K562 (cell line): ENCODE measurements at regions not wholly inside any gene's neighbourhood (a gene's known extent, or its start where the extent isn't known, plus 50 kb on each side); places are given as distances from the start of the nearest gene placed in this dataset.

Experiments used
- ATAC-seq: fragments of 200-7000 bp; cut with Tn5 transposase; 3 replicates; pipeline ENCODE4 v1.9.1; 2020; ENCODE audit warnings: moderate library complexity
- BruUV-seq: library from RNA; stranded (reverse); fragments of 400-500 nt; replicated peaks from 2 replicates; lab custom pipeline; 2021; lab: Mats Ljungman, UMichigan
- CTCF ChIA-PET: fragments of 300-600 bp; formaldehyde crosslinking; extraction: SDS; loops from one replicate; lab custom pipeline; 2021; ENCODE audit warnings: low intra/inter-chr PET ratio; lab: Yijun Ruan, JAX
- POLR2A ChIA-PET: fragments of 300-600, 350-650 bp; sonication (Branson Sonifier 250); formaldehyde crosslinking; extraction: SDS; loops from one replicate; lab custom pipeline; 2021; ENCODE audit warnings: antibody characterized with exemption, inconsistent platforms; lab: Yijun Ruan, JAX
- DNase-seq, 4 experiments: peaks; one replicate each; pipeline versions ENCODE4 v3.0.0 to v3.0.0-alpha.2; 2011 to 2018; ENCODE audit warnings: low spot score in 3 of 4, mixed read lengths in 3 of 4; ENCODE audit errors: extremely low read depth in 1 of 4
- FAIRE-seq: peaks from 2 replicates; lab custom pipeline; 2011; peaks lifted over from hg19 to GRCh38; lab: Jason Lieb, UNC
- H2AFZ ChIP-seq: 2 replicates; pipeline ENCODE4 v1.6.0; 2011; ENCODE audit warnings: low read depth, low read length, control low read depth, inconsistent platforms
- H3K27ac ChIP-seq: fragments of 200-600 bp; 3 replicates; pipeline ENCODE4 v1.8.0; 2011; ENCODE audit warnings: low read depth, mild to moderate bottlenecking, control low read depth, inconsistent platforms, low read length, moderate library complexity, mixed read lengths; ENCODE audit errors: extremely low read depth
- H3K27me3 ChIP-seq, 2 experiments: fragments of 300-600 bp in 1 of 2; 2 replicates in 1 of 2; 3 replicates in 1 of 2; pipeline versions ENCODE4 v1.6.0 to v1.8.0; 2011; ENCODE audit warnings: inconsistent platforms in 2 of 2, low read length in 2 of 2, mild to moderate bottlenecking in 1 of 2, mixed read lengths in 1 of 2, moderate library complexity in 1 of 2; ENCODE audit not compliant: control insufficient read depth in 2 of 2, insufficient read depth in 2 of 2
- H3K36me3 ChIP-seq: fragments of 300-600 bp; 3 replicates; pipeline ENCODE4 v1.8.0; 2011; ENCODE audit warnings: mild to moderate bottlenecking, low read length, inconsistent platforms; ENCODE audit not compliant: control insufficient read depth, insufficient read depth
- H3K4me1 ChIP-seq, 2 experiments: fragments of 200-600 bp in 1 of 2; replicated peaks in 1 of 2; 2 replicates in 1 of 2; 3 replicates in 1 of 2; pipeline versions ENCODE4 v1.5.1 to v1.8.0; 2011; ENCODE audit warnings: inconsistent platforms in 2 of 2, low read length in 2 of 2, mild to moderate bottlenecking in 1 of 2, mixed read lengths in 1 of 2, moderate library complexity in 1 of 2; ENCODE audit not compliant: control insufficient read depth in 2 of 2, insufficient read depth in 2 of 2
- H3K4me2 ChIP-seq: 2 replicates; pipeline ENCODE4 v1.6.1; 2011; ENCODE audit warnings: low read length, control low read depth, inconsistent platforms, mixed read lengths; ENCODE audit not compliant: insufficient read depth
- H3K4me3 ChIP-seq: fragments of 200-600 bp; sonication (generic), shearing (Covaris generic); 2 replicates; pipeline ENCODE4 v1.5.1; 2016; ENCODE audit warnings: control low read depth, inconsistent platforms
- H3K79me2 ChIP-seq: fragments of 200-600 bp; 3 replicates; pipeline ENCODE4 v1.8.0; 2011; ENCODE audit warnings: low read length, inconsistent platforms; ENCODE audit not compliant: control insufficient read depth, insufficient read depth
- H3K9ac ChIP-seq, 2 experiments: 2 replicates each; pipeline versions ENCODE4 v1.6.0 to v1.6.1; 2011; ENCODE audit warnings: low read depth in 2 of 2, low read length in 2 of 2, control low read depth in 1 of 2, inconsistent platforms in 1 of 2, mild to moderate bottlenecking in 1 of 2, mixed read lengths in 1 of 2; ENCODE audit not compliant: insufficient read depth in 1 of 2
- H3K9me1 ChIP-seq: one replicate; pipeline ENCODE4 v1.6.0; 2011; ENCODE audit warnings: inconsistent platforms, mild to moderate bottlenecking, low read length, moderate library complexity; ENCODE audit not compliant: control insufficient read depth, insufficient read depth
- H3K9me3 ChIP-seq: replicated peaks from 2 replicates; pipeline ENCODE4 v1.5.1; 2011; ENCODE audit warnings: low read depth, low read length, inconsistent platforms; ENCODE audit not compliant: control insufficient read depth, insufficient read depth
- H4K20me1 ChIP-seq: replicated peaks from 2 replicates; pipeline ENCODE4 v1.6.1; 2011; ENCODE audit warnings: low read length, inconsistent platforms, mixed read lengths; ENCODE audit not compliant: control insufficient read depth, insufficient read depth
- ELF4 ChIP-seq: fragments of 450-650 bp; formaldehyde crosslinking; IDR thresholded peaks from 2 replicates; pipeline ENCODE4 v1.4.0; 2022; ENCODE audit warnings: missing genetic modification characterization
- GTF2E2 ChIP-seq: fragments of 200-800 bp; sonication (Bioruptor generic); IDR thresholded peaks from 2 replicates; pipeline ENCODE4 v1.6.1; 2016; ENCODE audit warnings: missing genetic modification characterization, missing compliant biosample characterization
- MIER1 ChIP-seq: fragments of 450-650 bp; IDR thresholded peaks from 2 replicates; pipeline ENCODE4 v1.6.1; 2016; ENCODE audit warnings: antibody characterized with exemption, mild to moderate bottlenecking, low read depth
- MTA1 ChIP-seq: fragments of 450-650 bp; IDR thresholded peaks from 2 replicates; pipeline ENCODE4 v1.6.1; 2017; ENCODE audit warnings: borderline replicate concordance
- NBN ChIP-seq: fragments of 450-650 bp; IDR thresholded peaks from 2 replicates; pipeline ENCODE4 v1.6.1; 2016; ENCODE audit warnings: low read depth, mild to moderate bottlenecking
- NR2C2 ChIP-seq, 2 experiments: fragments of 200-800 bp in 1 of 2; sonication (Bioruptor generic) in 1 of 2; sonication (generic) in 1 of 2; formaldehyde crosslinking in 1 of 2; IDR thresholded peaks; 2 replicates each; pipeline versions ENCODE4 v1.6.1 to v1.8.0; 2016 to 2022; ENCODE audit warnings: mild to moderate bottlenecking in 1 of 2, missing compliant biosample characterization in 1 of 2, missing genetic modification characterization in 1 of 2, missing genetic modification reagents in 1 of 2
- PHB ChIP-seq: fragments of 250-450 bp; sonication (Bioruptor Pico); IDR thresholded peaks from 2 replicates; pipeline ENCODE4 v1.5.0; 2021
- PTBP1 ChIP-seq: fragments of 200-400 bp; formaldehyde crosslinking; IDR thresholded peaks from 2 replicates; pipeline ENCODE4 v1.6.1; 2017; ENCODE audit warnings: low read depth, low read length
- STAT5B ChIP-seq: fragments of 250-450 bp; sonication (Bioruptor Pico); IDR thresholded peaks from 2 replicates; pipeline ENCODE4 v1.8.0; 2021; ENCODE audit warnings: mild to moderate bottlenecking, inconsistent platforms
- ZFPM2 ChIP-seq: fragments of 250-450 bp; sonication (Bioruptor Pico); IDR thresholded peaks from 2 replicates; pipeline ENCODE4 v1.5.1; 2022; ENCODE audit warnings: mild to moderate bottlenecking
- ZNF24 ChIP-seq: fragments of 450-650 bp; IDR thresholded peaks from 2 replicates; pipeline ENCODE4 v1.6.1; 2016
- ZNF282 ChIP-seq: sonication (generic); formaldehyde crosslinking; IDR thresholded peaks from 2 replicates; pipeline ENCODE4 v1.8.1; 2023; ENCODE audit warnings: missing genetic modification reagents
- ZNF41 ChIP-seq: fragments of 250-450 bp; sonication (Bioruptor Pico); conservative IDR thresholded peaks from 2 replicates; pipeline ENCODE4 v1.4.0; 2020; ENCODE audit warnings: mild to moderate bottlenecking
- ZSCAN32 ChIP-seq: fragments of 450-650 bp; formaldehyde crosslinking; IDR thresholded peaks from 2 replicates; pipeline ENCODE4 v1.4.0; 2020; ENCODE audit warnings: mild to moderate bottlenecking, moderate library complexity
- in situ Hi-C: fragments of 300-500 bp; cut with MboI; formaldehyde crosslinking; loops from 4 replicates; pipeline ENCODE4 v1.15.0; 2018; ENCODE audit warnings: inconsistent platforms, mixed read lengths
- intact Hi-C: fragments of 100-400 bp; cut with micrococcal nuclease; formaldehyde crosslinking; loops from 2 replicates; pipeline ENCODE4 v1.14.2; 2022
- TF ChIP-seq, protein P1 (sequence below): fragments of 450-650 bp; IDR thresholded peaks from 2 replicates; pipeline ENCODE4 v1.6.1; 2016; ENCODE audit warnings: mild to moderate bottlenecking
- TF ChIP-seq, protein P2 (sequence below): IDR thresholded peaks from 2 replicates; pipeline ENCODE4 v1.6.1; 2016; ENCODE audit warnings: missing genetic modification characterization, missing compliant biosample characterization
- TF ChIP-seq, protein P3 (sequence below): fragments of 250-450 bp; sonication (Bioruptor Pico); IDR thresholded peaks from 2 replicates; pipeline ENCODE4 v1.4.0; 2020; ENCODE audit warnings: mild to moderate bottlenecking
- TF ChIP-seq, protein P4 (sequence below): fragments of 450-650 bp; IDR thresholded peaks from 2 replicates; pipeline ENCODE4 v1.6.1; 2016; ENCODE audit warnings: low read depth, mild to moderate bottlenecking, moderate library complexity

DNA sequence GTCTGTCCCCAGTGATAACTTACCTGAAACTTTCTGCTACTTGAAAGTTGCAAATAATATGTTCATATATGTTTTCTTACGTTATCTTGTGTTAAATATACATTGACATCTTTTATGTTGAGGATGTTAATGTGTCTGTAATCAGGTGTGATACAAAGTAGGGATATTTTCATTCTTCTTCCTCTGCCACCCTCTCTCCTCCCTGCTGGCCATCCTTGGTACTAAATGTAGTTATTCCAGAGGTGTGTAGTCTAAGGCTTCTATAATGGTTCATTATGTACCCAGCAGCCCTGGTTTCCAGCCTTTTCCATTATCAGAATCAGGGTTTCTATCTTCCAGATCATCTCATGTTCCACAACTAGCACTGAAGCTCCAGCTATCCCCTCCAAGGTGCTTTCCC is 606.7 kb upstream of the KLHL1 start (continued):
- TF ChIP-seq, protein P1, sequence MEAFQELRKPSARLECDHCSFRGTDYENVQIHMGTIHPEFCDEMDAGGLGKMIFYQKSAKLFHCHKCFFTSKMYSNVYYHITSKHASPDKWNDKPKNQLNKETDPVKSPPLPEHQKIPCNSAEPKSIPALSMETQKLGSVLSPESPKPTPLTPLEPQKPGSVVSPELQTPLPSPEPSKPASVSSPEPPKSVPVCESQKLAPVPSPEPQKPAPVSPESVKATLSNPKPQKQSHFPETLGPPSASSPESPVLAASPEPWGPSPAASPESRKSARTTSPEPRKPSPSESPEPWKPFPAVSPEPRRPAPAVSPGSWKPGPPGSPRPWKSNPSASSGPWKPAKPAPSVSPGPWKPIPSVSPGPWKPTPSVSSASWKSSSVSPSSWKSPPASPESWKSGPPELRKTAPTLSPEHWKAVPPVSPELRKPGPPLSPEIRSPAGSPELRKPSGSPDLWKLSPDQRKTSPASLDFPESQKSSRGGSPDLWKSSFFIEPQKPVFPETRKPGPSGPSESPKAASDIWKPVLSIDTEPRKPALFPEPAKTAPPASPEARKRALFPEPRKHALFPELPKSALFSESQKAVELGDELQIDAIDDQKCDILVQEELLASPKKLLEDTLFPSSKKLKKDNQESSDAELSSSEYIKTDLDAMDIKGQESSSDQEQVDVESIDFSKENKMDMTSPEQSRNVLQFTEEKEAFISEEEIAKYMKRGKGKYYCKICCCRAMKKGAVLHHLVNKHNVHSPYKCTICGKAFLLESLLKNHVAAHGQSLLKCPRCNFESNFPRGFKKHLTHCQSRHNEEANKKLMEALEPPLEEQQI: no peak
- TF ChIP-seq NR2C2 (CRISPR knock-in tag; IDR thresholded peaks at IDR 0.05) (no peak), NR2C2 (tag; IDR thresholded peaks at IDR 0.05) (no peak), ZNF24 (no peak), ZFPM2 (no peak), MIER1 (no peak), ZNF282 (CRISPR knock-in tag) (no peak), MTA1 (no peak), ZNF41 (CRISPR knock-in tag) (no peak)

DNA sequence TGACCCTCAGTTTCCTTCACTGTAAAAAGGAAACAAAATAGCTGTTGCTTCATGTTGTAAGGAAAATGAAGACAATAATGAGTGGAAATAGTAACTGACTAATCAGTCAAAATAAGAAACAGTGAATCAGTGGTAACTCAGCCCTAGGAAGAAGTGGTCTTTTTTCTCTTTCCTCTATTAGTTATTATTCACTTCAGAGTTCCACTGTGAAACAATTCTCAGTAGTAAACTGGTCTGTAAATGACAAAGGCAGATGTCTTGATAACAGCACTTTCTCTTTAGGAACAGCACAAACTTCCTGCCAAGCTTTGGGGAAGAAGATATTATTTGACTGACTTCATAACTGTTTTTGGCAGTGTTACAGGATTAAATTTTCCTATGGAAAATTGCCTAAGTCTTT is 600.5 kb upstream of the KLHL1 start:
- H3K9me3 ChIP-seq: no peaks in the 10 kb centered on the region
- intact Hi-C loops (no loop called here), in situ Hi-C loops (no loop called here)
- H3K36me3 ChIP-seq: no peaks in the 10 kb centered on the region
- no peaks in the 10 kb centered on the region for H3K4me1 ChIP-seq
- H3K4me3 ChIP-seq: no peak overlapping the region
- H3K9ac ChIP-seq: no peak overlapping the region
- CTCF ChIA-PET: no interaction called here
- FAIRE-seq (no peak), ATAC-seq (no peak), DNase-seq (no peak)
- POLR2A ChIA-PET: no interaction called here
- no peaks in the 10 kb centered on the region for H3K9me1 ChIP-seq
- H2AFZ ChIP-seq: no peak overlapping the region
- H3K27ac ChIP-seq: no peak overlapping the region
- no peaks in the 10 kb centered on the region for H3K79me2 ChIP-seq
- no peak overlapping the region for H3K4me2 ChIP-seq
- no peaks in the 10 kb centered on the region for H3K27me3 ChIP-seq
- H4K20me1 ChIP-seq: no peaks in the 10 kb centered on the region
- BruUV-seq: no TSS peak
- TF ChIP-seq PHB (CRISPR knock-in tag): no peak
- no peak for TF ChIP-seq NBN
- TF ChIP-seq PTBP1: no peak
- TF ChIP-seq ZSCAN32 (CRISPR knock-in tag): no peak
- TF ChIP-seq ELF4 (CRISPR knock-in tag): no peak
- TF ChIP-seq GTF2E2: no peak
- TF ChIP-seq, protein P2, sequence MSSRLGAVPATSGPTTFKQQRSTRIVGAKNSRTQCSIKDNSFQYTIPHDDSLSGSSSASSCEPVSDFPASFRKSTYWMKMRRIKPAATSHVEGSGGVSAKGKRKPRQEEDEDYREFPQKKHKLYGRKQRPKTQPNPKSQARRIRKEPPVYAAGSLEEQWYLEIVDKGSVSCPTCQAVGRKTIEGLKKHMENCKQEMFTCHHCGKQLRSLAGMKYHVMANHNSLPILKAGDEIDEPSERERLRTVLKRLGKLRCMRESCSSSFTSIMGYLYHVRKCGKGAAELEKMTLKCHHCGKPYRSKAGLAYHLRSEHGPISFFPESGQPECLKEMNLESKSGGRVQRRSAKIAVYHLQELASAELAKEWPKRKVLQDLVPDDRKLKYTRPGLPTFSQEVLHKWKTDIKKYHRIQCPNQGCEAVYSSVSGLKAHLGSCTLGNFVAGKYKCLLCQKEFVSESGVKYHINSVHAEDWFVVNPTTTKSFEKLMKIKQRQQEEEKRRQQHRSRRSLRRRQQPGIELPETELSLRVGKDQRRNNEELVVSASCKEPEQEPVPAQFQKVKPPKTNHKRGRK (tag): no peak
- TF ChIP-seq, protein P3, sequence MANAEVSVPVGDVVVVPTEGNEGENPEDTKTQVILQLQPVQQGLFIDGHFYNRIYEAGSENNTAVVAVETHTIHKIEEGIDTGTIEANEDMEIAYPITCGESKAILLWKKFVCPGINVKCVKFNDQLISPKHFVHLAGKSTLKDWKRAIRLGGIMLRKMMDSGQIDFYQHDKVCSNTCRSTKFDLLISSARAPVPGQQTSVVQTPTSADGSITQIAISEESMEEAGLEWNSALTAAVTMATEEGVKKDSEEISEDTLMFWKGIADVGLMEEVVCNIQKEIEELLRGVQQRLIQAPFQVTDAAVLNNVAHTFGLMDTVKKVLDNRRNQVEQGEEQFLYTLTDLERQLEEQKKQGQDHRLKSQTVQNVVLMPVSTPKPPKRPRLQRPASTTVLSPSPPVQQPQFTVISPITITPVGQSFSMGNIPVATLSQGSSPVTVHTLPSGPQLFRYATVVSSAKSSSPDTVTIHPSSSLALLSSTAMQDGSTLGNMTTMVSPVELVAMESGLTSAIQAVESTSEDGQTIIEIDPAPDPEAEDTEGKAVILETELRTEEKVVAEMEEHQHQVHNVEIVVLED (CRISPR knock-in tag): no peak
- no peak for TF ChIP-seq STAT5B (CRISPR knock-in tag)
- TF ChIP-seq, protein P4, sequence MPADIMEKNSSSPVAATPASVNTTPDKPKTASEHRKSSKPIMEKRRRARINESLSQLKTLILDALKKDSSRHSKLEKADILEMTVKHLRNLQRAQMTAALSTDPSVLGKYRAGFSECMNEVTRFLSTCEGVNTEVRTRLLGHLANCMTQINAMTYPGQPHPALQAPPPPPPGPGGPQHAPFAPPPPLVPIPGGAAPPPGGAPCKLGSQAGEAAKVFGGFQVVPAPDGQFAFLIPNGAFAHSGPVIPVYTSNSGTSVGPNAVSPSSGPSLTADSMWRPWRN: no peak
